Smooth muscle cell (in vitro differentiated cells): ENCODE measurements at regions not wholly inside any gene's neighbourhood (a gene's known extent, or its start where the extent isn't known, plus 50 kb on each side); places are given as distances from the start of the nearest gene placed in this dataset.

ENCODE experiments used
- DNase-seq: peaks from one replicate; lab custom pipeline; 2025; ENCODE audit not compliant: unreplicated experiment; lab: John Stamatoyannopoulos, UW
- H2AFZ ChIP-seq: fragments of 200-600 bp; sonication (generic); 2 replicates; pipeline ENCODE4 v1.6.0; 2016; ENCODE audit warnings: antibody characterized with exemption, low read depth, mild to moderate bottlenecking
- H3F3A ChIP-seq: fragments of 200-600 bp; sonication (generic); 2 replicates; pipeline ENCODE4 v1.6.0; 2017; ENCODE audit warnings: antibody characterized with exemption, low read depth
- H3K27ac ChIP-seq: fragments of 200-600 bp; sonication (generic); 2 replicates; pipeline ENCODE4 v1.5.1; 2016; ENCODE audit warnings: low read depth, mild to moderate bottlenecking
- H3K27me3 ChIP-seq: fragments of 200-600 bp; sonication (generic); 2 replicates; pipeline ENCODE4 v1.6.1; 2016; ENCODE audit warnings: low read depth, mild to moderate bottlenecking
- H3K36me3 ChIP-seq: fragments of 200-600 bp; sonication (generic); 2 replicates; pipeline ENCODE4 v1.5.1; 2016; ENCODE audit warnings: low read depth
- H3K4me1 ChIP-seq: fragments of 200-600 bp; sonication (generic); 2 replicates; pipeline ENCODE4 v1.5.1; 2016; ENCODE audit warnings: low read depth
- H3K4me2 ChIP-seq: fragments of 200-600 bp; sonication (generic); 2 replicates; pipeline ENCODE4 v1.6.0; 2016; ENCODE audit warnings: mild to moderate bottlenecking
- H3K4me3 ChIP-seq: fragments of 200-600 bp; sonication (generic); 2 replicates; pipeline ENCODE4 v1.5.1; 2016; ENCODE audit warnings: mild to moderate bottlenecking
- H3K79me2 ChIP-seq: fragments of 200-600 bp; sonication (generic); 2 replicates; pipeline ENCODE4 v1.6.0; 2016; ENCODE audit warnings: low read depth, mild to moderate bottlenecking
- H3K9ac ChIP-seq: fragments of 200-600 bp; sonication (generic); 2 replicates; pipeline ENCODE4 v1.6.0; 2016; ENCODE audit warnings: low read depth
- H3K9me3 ChIP-seq: fragments of 200-600 bp; sonication (generic); replicated peaks from 2 replicates; pipeline ENCODE4 v1.5.1; 2016; ENCODE audit warnings: low read depth
- H4K20me1 ChIP-seq: fragments of 200-600 bp; sonication (generic); 2 replicates; pipeline ENCODE4 v1.6.0; 2016; ENCODE audit warnings: low read depth
- CTCF ChIP-seq: fragments of 200-600 bp; sonication (generic); IDR thresholded peaks from 2 replicates; pipeline ENCODE4 v1.5.1; 2017; ENCODE audit warnings: borderline replicate concordance, mild to moderate bottlenecking, antibody characterized with exemption; ENCODE audit not compliant: insufficient read depth, poor library complexity, severe bottlenecking
- WGBS: methylation state at CpG from one replicate; pipeline ENCODE4 v1.1.7; 2016; ENCODE audit warnings: low lambda C conversion rate; 5-methylcytosine and 5-hydroxymethylcytosine counted together

GRCh38 chr5:17157294-17157693 lies 60.1 kb upstream of the BASP1 start:
- H3K4me2 ChIP-seq = peak overlapping the region; percentile 53

GRCh38 chr5:17157916-17158529 lies 59.4 kb upstream of the BASP1 start:
- 28% methylated on average over 7 of the region's 7 CpGs for WGBS
- peak; percentile 1 for DNase-seq
- Histone ChIP-seq H3F3A (peaks cover 8% of the 10 kb centered on the region), H3K27me3 (no peaks in the 10 kb centered on the region), H3K4me1 (no peaks in the 10 kb centered on the region), H3K27ac (peak overlapping the region; percentile 85), H3K36me3 (no peaks in the 10 kb centered on the region), H3K4me2 (peak overlapping the region; percentile 53), H2AFZ (peak overlapping the region; percentile 21), H3K4me3 (no peak overlapping the region), H3K79me2 (no peaks in the 10 kb centered on the region), H3K9me3 (no peaks in the 10 kb centered on the region), H3K9ac (peak overlapping the region; percentile 44), H4K20me1 (no peaks in the 10 kb centered on the region)
- no peak for TF ChIP-seq CTCF

More at GRCh38 chr5:17157294-17157693, 60.1 kb upstream of the BASP1 start:
- H3K27ac ChIP-seq = peak overlapping the region; percentile 85
- DNase-seq = no peak
- no peak for TF ChIP-seq CTCF
- H3K4me3 ChIP-seq = no peak overlapping the region
- no peaks in the 10 kb centered on the region for H3K79me2 ChIP-seq
- no peaks in the 10 kb centered on the region for H4K20me1 ChIP-seq
- H3F3A ChIP-seq = peaks cover 8% of the 10 kb centered on the region
- H3K36me3 ChIP-seq = no peaks in the 10 kb centered on the region
- H3K27me3 ChIP-seq = no peaks in the 10 kb centered on the region
- peak overlapping the region; percentile 38 for H3K9ac ChIP-seq
- 37% methylated on average over 5 of the region's 5 CpGs for WGBS
- no peaks in the 10 kb centered on the region for H3K9me3 ChIP-seq
- no peaks in the 10 kb centered on the region for H3K4me1 ChIP-seq
- H2AFZ ChIP-seq = no peak overlapping the region

GRCh38 chr5:17160756-17161040 lies 56.7 kb upstream of the BASP1 start:
- no peak overlapping the region for H3K4me2 ChIP-seq
- H3K9me3 ChIP-seq = no peaks in the 10 kb centered on the region
- peak overlapping the region; percentile 8 for H3K27ac ChIP-seq
- no peaks in the 10 kb centered on the region for H3K4me1 ChIP-seq
- H3K36me3 ChIP-seq = no peaks in the 10 kb centered on the region
- H3K9ac ChIP-seq = no peak overlapping the region
- no peak overlapping the region for H3K4me3 ChIP-seq
- no peak for TF ChIP-seq CTCF
- no peaks in the 10 kb centered on the region for H3K79me2 ChIP-seq
- H3K27me3 ChIP-seq = no peaks in the 10 kb centered on the region
- H3F3A ChIP-seq = peaks cover 8% of the 10 kb centered on the region
- WGBS = 76% methylated on average over 2 of the region's 2 CpGs
- DNase-seq = no peak
- no peaks in the 10 kb centered on the region for H4K20me1 ChIP-seq
- no peak overlapping the region for H2AFZ ChIP-seq

GRCh38 chr5:17161662-17162061 lies 55.8 kb upstream of the BASP1 start:
- H2AFZ ChIP-seq = no peak overlapping the region
- no peaks in the 10 kb centered on the region for H3K4me1 ChIP-seq
- H3K79me2 ChIP-seq = no peaks in the 10 kb centered on the region
- no peaks in the 10 kb centered on the region for H3K36me3 ChIP-seq
- 97% methylated on average over 3 of the region's 3 CpGs for WGBS
- no peak overlapping the region for H3K4me3 ChIP-seq
- no peak overlapping the region for H3K9ac ChIP-seq
- DNase-seq = no peak
- no peak overlapping the region for H3K27ac ChIP-seq
- H4K20me1 ChIP-seq = no peaks in the 10 kb centered on the region
- no peak overlapping the region for H3K4me2 ChIP-seq
- H3K9me3 ChIP-seq = no peaks in the 10 kb centered on the region
- peaks cover 4% of the 10 kb centered on the region for H3F3A ChIP-seq
- no peak for TF ChIP-seq CTCF
- H3K27me3 ChIP-seq = no peaks in the 10 kb centered on the region
